GM12878 (cell line): ENCODE measurements at regions not wholly inside any gene's neighbourhood (a gene's known extent, or its start where the extent isn't known, plus 50 kb on each side); places are given as distances from the start of the nearest gene placed in this dataset.

ENCODE experiments used
- ATAC-seq: fragments of 200-7000 bp; cut with Tn5 transposase; 3 replicates; pipeline ENCODE4 v1.9.1; 2020; ENCODE audit warnings: mild to moderate bottlenecking, moderate library complexity
- BruUV-seq: library from RNA; stranded (reverse); fragments of 400-500 nt; replicated peaks from 2 replicates; lab custom pipeline; 2021; lab: Mats Ljungman, UMichigan
- CTCF ChIA-PET: fragments of 300-600 bp; sonication (Branson Sonifier 250); formaldehyde crosslinking; extraction: SDS; loops from one replicate; lab custom pipeline; 2021; ENCODE audit warnings: inconsistent platforms; lab: Yijun Ruan, JAX
- POLR2A ChIA-PET: fragments of 350-600 bp; formaldehyde crosslinking; extraction: SDS; loops from one replicate; lab custom pipeline; 2021; ENCODE audit warnings: inconsistent platforms; lab: Charles Lee
- RAD21 ChIA-PET: fragments of 300-600 bp; sonication (Branson Sonifier 250); formaldehyde crosslinking; loops from one replicate; lab custom pipeline; 2023; ENCODE audit warnings: antibody characterized with exemption; ENCODE audit not compliant: unreplicated experiment; lab: Charles Lee
- SMC1A ChIA-PET: fragments of 300-600 bp; sonication (Branson Sonifier 250); formaldehyde crosslinking; loops from one replicate; lab custom pipeline; 2023; ENCODE audit not compliant: unreplicated experiment, uncharacterized antibody; lab: Charles Lee
- DNase-seq: peaks from one replicate; pipeline ENCODE4 v3.0.0-alpha.2; 2011; ENCODE audit warnings: low read depth, low spot score
- FAIRE-seq: peaks from 3 replicates; lab custom pipeline; 2011; peaks lifted over from hg19 to GRCh38; lab: Jason Lieb, UNC
- H2AFZ ChIP-seq: 2 replicates; pipeline ENCODE4 v1.6.0; 2011; ENCODE audit warnings: low read depth, low read length, control low read depth; ENCODE audit not compliant: control insufficient read depth
- H3K27ac ChIP-seq: 2 replicates; pipeline ENCODE4 v1.5.1; 2011; ENCODE audit warnings: control low read depth; ENCODE audit not compliant: control insufficient read depth, insufficient read depth
- H3K27me3 ChIP-seq, 2 experiments: replicated peaks in 1 of 2; 2 replicates each; pipeline versions ENCODE4 v1.6.0 to v1.6.1; 2011; ENCODE audit warnings: low read length in 1 of 2; ENCODE audit not compliant: control insufficient read depth in 2 of 2, insufficient read depth in 2 of 2
- H3K36me3 ChIP-seq, 2 experiments: 2 replicates each; pipeline ENCODE4 v1.5.1; 2011; ENCODE audit warnings: low read length in 1 of 2; ENCODE audit not compliant: control insufficient read depth in 2 of 2, insufficient read depth in 2 of 2
- H3K4me1 ChIP-seq: 2 replicates; pipeline ENCODE4 v1.6.1; 2011; ENCODE audit warnings: mild to moderate bottlenecking, low read length, moderate library complexity, mixed read lengths; ENCODE audit not compliant: control insufficient read depth, insufficient read depth
- H3K4me2 ChIP-seq: 2 replicates; pipeline ENCODE4 v1.6.0; 2011; ENCODE audit warnings: control low read depth; ENCODE audit not compliant: control insufficient read depth, insufficient read depth
- H3K4me3 ChIP-seq: fragments of 200-600 bp; sonication (generic); 2 replicates; pipeline ENCODE4 v1.5.1; 2016
- H3K79me2 ChIP-seq: 2 replicates; pipeline ENCODE4 v1.6.0; 2011; ENCODE audit warnings: low read length; ENCODE audit not compliant: control insufficient read depth, insufficient read depth
- H3K9ac ChIP-seq: 2 replicates; pipeline ENCODE4 v1.8.0; 2011; ENCODE audit warnings: low read length, control low read depth, mixed read lengths; ENCODE audit not compliant: control insufficient read depth, insufficient read depth
- H3K9me3 ChIP-seq: replicated peaks from 3 replicates; pipeline ENCODE4 v1.5.1; 2011; ENCODE audit warnings: mild to moderate bottlenecking, low read length; ENCODE audit not compliant: control insufficient read depth, insufficient read depth
- H4K20me1 ChIP-seq: 2 replicates; pipeline ENCODE4 v1.6.0; 2011; ENCODE audit not compliant: control insufficient read depth, insufficient read depth
- BHLHE40 ChIP-seq, 2 experiments: fragments of 450-650 bp in 1 of 2; IDR thresholded peaks; 2 replicates each; pipeline ENCODE4 v1.6.1; 2011 to 2017; ENCODE audit warnings: low read depth in 2 of 2, borderline replicate concordance in 1 of 2, improper control_type of control experiment in 1 of 2, low read length in 1 of 2, mild to moderate bottlenecking in 1 of 2
- ESRRA ChIP-seq: IDR thresholded peaks from 2 replicates; pipeline ENCODE4 v1.6.1; 2012; ENCODE audit warnings: mild to moderate bottlenecking, low read length, improper control_type of control experiment
- IKZF2 ChIP-seq, 2 experiments: fragments of 450-650 bp; IDR thresholded peaks; 2 replicates each; pipeline ENCODE4 v1.6.1; 2017; ENCODE audit warnings: mild to moderate bottlenecking in 2 of 2, moderate library complexity in 2 of 2
- JUNB ChIP-seq: IDR thresholded peaks from 2 replicates; pipeline ENCODE4 v1.6.1; 2016; ENCODE audit warnings: antibody characterized with exemption, mild to moderate bottlenecking
- KLF5 ChIP-seq: fragments of 450-650 bp; IDR thresholded peaks from 2 replicates; pipeline ENCODE4 v1.6.1; 2014; ENCODE audit warnings: mild to moderate bottlenecking; ENCODE audit not compliant: partially characterized antibody
- MYC ChIP-seq: IDR thresholded peaks from 2 replicates; pipeline ENCODE4 v1.6.1; 2011; ENCODE audit warnings: mild to moderate bottlenecking, low read length, moderate library complexity, inconsistent platforms; ENCODE audit not compliant: insufficient read depth, insufficient replicate concordance, insufficient read length, severe bottlenecking
- NFIC ChIP-seq: IDR thresholded peaks from 2 replicates; pipeline ENCODE4 v1.6.1; 2012; ENCODE audit warnings: low read depth, mild to moderate bottlenecking, inconsistent platforms, low read length, moderate library complexity
- SMAD1 ChIP-seq: fragments of 450-650 bp; IDR thresholded peaks from 2 replicates; pipeline ENCODE4 v1.6.1; 2018; ENCODE audit warnings: mild to moderate bottlenecking, low read depth; ENCODE audit not compliant: partially characterized antibody
- SPI1 ChIP-seq: IDR thresholded peaks from 2 replicates; pipeline ENCODE4 v1.6.1; 2011; ENCODE audit warnings: low read depth, mild to moderate bottlenecking, low read length, moderate library complexity, borderline replicate concordance; ENCODE audit not compliant: insufficient read depth
- SREBF1 ChIP-seq: IDR thresholded peaks from 2 replicates; pipeline ENCODE4 v1.6.1; 2012; ENCODE audit warnings: mild to moderate bottlenecking, low read length
- ZBED1 ChIP-seq: IDR thresholded peaks from 2 replicates; pipeline ENCODE4 v1.6.1; 2016; ENCODE audit warnings: borderline replicate concordance
- ZNF217 ChIP-seq: fragments of 450-650 bp; IDR thresholded peaks from 2 replicates; pipeline ENCODE4 v1.6.1; 2017; ENCODE audit warnings: antibody characterized with exemption, mild to moderate bottlenecking
- WGBS: methylation state at CpG from one replicate; pipeline ENCODE4 v1.1.6; 2016; ENCODE audit warnings: low lambda C conversion rate; ENCODE audit not compliant: insufficient replicate concordance, insufficient coverage; ENCODE audit errors: missing lambda C conversion rate; 5-methylcytosine and 5-hydroxymethylcytosine counted together
- in situ Hi-C: fragments of 300-500 bp; cut with MboI; formaldehyde crosslinking; loops from 9 replicates; pipeline ENCODE4 v1.14.3; 2018; ENCODE audit warnings: mixed read lengths
- intact Hi-C: fragments of 100-400 bp; cut with micrococcal nuclease; formaldehyde crosslinking; loops from one replicate; pipeline ENCODE4 v1.14.2; 2022; ENCODE audit not compliant: unreplicated experiment
- TF ChIP-seq, protein P1 (sequence below): fragments of 450-650 bp; IDR thresholded peaks from 2 replicates; pipeline ENCODE4 v1.6.1; 2017; ENCODE audit warnings: borderline replicate concordance
- TF ChIP-seq, protein P2 (sequence below): IDR thresholded peaks from 2 replicates; pipeline ENCODE4 v1.6.1; 2012; ENCODE audit warnings: low read length, inconsistent platforms
- TF ChIP-seq, protein P3 (sequence below): IDR thresholded peaks from 2 replicates; pipeline ENCODE4 v1.6.1; 2012; ENCODE audit warnings: low read depth, low read length, improper control_type of control experiment
- TF ChIP-seq, protein P4 (sequence below): fragments of 450-650 bp; conservative IDR thresholded peaks from 2 replicates; pipeline ENCODE4 v1.6.1; 2017; ENCODE audit warnings: mild to moderate bottlenecking, moderate library complexity
- TF ChIP-seq, protein P5 (sequence below): fragments of 450-650 bp; IDR thresholded peaks from 2 replicates; pipeline ENCODE4 v1.6.1; 2017; ENCODE audit warnings: mild to moderate bottlenecking, low read depth, inconsistent platforms; ENCODE audit not compliant: poor library complexity, severe bottlenecking
- TF ChIP-seq, protein P6 (sequence below): IDR thresholded peaks from 2 replicates; pipeline ENCODE4 v1.6.1; 2012; ENCODE audit warnings: low read depth, low read length, improper control_type of control experiment

DNA sequence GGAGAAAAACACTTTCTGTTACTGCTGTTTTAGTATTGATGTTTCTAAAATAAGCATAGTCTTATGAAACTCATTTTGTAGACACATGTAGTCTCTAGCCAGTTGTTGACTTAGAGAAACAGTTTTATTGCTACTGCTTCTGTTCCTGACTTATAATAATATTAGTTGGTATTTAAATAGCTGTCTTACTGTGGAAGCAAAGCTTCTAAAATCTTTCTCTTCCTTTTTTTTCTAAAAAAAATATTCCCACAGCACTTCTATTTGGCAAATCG is 121.8 kb downstream of the MTX2 start:
- ChIA-PET POLR2A (no interaction called here), CTCF (no interaction called here), SMC1A (no interaction called here), RAD21 (interaction anchor here (1.2 to 1.5 kb wide), 2 partner anchors 64 to 163 kb away, joined by 4 read pairs; no protein-coding TSS in a partner anchor)
- Histone ChIP-seq H3K36me3 (no peaks in the 10 kb centered on the region), H3K4me2 (no peak overlapping the region), H4K20me1 (no peaks in the 10 kb centered on the region), H3K27me3 (peaks cover 0 to 1% of the 10 kb centered on the region in 2 experiments; a peak in 3 of 4 replicates), H3K4me3 (no peak overlapping the region), H3K4me1 (no peaks in the 10 kb centered on the region), H3K79me2 (no peaks in the 10 kb centered on the region), H3K9me3 (no peaks in the 10 kb centered on the region), H3K27ac (no peak overlapping the region), H3K9ac (no peak overlapping the region), H2AFZ (no peak overlapping the region)
- 23% methylated on average over 1 of the region's 1 CpG for WGBS
- ATAC-seq (no peak), FAIRE-seq (no peak), DNase-seq (no peak)
- intact Hi-C loops (no loop called here), in situ Hi-C loops (no loop called here)
- BruUV-seq = no TSS peak
- TF ChIP-seq, protein P1, sequence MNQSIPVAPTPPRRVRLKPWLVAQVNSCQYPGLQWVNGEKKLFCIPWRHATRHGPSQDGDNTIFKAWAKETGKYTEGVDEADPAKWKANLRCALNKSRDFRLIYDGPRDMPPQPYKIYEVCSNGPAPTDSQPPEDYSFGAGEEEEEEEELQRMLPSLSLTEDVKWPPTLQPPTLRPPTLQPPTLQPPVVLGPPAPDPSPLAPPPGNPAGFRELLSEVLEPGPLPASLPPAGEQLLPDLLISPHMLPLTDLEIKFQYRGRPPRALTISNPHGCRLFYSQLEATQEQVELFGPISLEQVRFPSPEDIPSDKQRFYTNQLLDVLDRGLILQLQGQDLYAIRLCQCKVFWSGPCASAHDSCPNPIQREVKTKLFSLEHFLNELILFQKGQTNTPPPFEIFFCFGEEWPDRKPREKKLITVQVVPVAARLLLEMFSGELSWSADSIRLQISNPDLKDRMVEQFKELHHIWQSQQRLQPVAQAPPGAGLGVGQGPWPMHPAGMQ = no peak
- no peak for TF ChIP-seq SPI1
- TF ChIP-seq BHLHE40 (IDR thresholded peaks at IDR 0.05; ENCODE audit: borderline replicate concordance in 1 of 2, low read depth in 2 of 2, low read length in 1 of 2) = no peak
- no peak for TF ChIP-seq IKZF2 (IDR thresholded peaks at IDR 0.05)
- no peak for TF ChIP-seq MYC
- TF ChIP-seq ZBED1 = no peak
- TF ChIP-seq ESRRA = no peak
- TF ChIP-seq, protein P2, sequence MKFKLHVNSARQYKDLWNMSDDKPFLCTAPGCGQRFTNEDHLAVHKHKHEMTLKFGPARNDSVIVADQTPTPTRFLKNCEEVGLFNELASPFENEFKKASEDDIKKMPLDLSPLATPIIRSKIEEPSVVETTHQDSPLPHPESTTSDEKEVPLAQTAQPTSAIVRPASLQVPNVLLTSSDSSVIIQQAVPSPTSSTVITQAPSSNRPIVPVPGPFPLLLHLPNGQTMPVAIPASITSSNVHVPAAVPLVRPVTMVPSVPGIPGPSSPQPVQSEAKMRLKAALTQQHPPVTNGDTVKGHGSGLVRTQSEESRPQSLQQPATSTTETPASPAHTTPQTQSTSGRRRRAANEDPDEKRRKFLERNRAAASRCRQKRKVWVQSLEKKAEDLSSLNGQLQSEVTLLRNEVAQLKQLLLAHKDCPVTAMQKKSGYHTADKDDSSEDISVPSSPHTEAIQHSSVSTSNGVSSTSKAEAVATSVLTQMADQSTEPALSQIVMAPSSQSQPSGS = no peak
- TF ChIP-seq, protein P3, sequence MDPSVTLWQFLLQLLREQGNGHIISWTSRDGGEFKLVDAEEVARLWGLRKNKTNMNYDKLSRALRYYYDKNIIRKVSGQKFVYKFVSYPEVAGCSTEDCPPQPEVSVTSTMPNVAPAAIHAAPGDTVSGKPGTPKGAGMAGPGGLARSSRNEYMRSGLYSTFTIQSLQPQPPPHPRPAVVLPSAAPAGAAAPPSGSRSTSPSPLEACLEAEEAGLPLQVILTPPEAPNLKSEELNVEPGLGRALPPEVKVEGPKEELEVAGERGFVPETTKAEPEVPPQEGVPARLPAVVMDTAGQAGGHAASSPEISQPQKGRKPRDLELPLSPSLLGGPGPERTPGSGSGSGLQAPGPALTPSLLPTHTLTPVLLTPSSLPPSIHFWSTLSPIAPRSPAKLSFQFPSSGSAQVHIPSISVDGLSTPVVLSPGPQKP = no peak
- TF ChIP-seq KLF5 = no peak
- TF ChIP-seq JUNB = no peak
- TF ChIP-seq NFIC = no peak
- no peak for TF ChIP-seq ZNF217
- TF ChIP-seq, protein P4, sequence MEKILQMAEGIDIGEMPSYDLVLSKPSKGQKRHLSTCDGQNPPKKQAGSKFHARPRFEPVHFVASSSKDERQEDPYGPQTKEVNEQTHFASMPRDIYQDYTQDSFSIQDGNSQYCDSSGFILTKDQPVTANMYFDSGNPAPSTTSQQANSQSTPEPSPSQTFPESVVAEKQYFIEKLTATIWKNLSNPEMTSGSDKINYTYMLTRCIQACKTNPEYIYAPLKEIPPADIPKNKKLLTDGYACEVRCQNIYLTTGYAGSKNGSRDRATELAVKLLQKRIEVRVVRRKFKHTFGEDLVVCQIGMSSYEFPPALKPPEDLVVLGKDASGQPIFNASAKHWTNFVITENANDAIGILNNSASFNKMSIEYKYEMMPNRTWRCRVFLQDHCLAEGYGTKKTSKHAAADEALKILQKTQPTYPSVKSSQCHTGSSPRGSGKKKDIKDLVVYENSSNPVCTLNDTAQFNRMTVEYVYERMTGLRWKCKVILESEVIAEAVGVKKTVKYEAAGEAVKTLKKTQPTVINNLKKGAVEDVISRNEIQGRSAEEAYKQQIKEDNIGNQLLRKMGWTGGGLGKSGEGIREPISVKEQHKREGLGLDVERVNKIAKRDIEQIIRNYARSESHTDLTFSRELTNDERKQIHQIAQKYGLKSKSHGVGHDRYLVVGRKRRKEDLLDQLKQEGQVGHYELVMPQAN = no peak
- no peak for TF ChIP-seq SMAD1
- TF ChIP-seq, protein P5, sequence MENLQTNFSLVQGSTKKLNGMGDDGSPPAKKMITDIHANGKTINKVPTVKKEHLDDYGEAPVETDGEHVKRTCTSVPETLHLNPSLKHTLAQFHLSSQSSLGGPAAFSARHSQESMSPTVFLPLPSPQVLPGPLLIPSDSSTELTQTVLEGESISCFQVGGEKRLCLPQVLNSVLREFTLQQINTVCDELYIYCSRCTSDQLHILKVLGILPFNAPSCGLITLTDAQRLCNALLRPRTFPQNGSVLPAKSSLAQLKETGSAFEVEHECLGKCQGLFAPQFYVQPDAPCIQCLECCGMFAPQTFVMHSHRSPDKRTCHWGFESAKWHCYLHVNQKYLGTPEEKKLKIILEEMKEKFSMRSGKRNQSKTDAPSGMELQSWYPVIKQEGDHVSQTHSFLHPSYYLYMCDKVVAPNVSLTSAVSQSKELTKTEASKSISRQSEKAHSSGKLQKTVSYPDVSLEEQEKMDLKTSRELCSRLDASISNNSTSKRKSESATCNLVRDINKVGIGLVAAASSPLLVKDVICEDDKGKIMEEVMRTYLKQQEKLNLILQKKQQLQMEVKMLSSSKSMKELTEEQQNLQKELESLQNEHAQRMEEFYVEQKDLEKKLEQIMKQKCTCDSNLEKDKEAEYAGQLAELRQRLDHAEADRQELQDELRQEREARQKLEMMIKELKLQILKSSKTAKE = no peak
- no peak for TF ChIP-seq SREBF1
- TF ChIP-seq, protein P6, sequence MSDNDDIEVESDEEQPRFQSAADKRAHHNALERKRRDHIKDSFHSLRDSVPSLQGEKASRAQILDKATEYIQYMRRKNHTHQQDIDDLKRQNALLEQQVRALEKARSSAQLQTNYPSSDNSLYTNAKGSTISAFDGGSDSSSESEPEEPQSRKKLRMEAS = no peak
